NCI-H2171 (cell line): ENCODE measurements at regions not wholly inside any gene's neighbourhood (a gene's known extent, or its start where the extent isn't known, plus 50 kb on each side); places are given as distances from the start of the nearest gene placed in this dataset.

Experiments used
- DNase-seq: peaks from one replicate; lab custom pipeline; 2025; lab: John Stamatoyannopoulos, UW

DNA sequence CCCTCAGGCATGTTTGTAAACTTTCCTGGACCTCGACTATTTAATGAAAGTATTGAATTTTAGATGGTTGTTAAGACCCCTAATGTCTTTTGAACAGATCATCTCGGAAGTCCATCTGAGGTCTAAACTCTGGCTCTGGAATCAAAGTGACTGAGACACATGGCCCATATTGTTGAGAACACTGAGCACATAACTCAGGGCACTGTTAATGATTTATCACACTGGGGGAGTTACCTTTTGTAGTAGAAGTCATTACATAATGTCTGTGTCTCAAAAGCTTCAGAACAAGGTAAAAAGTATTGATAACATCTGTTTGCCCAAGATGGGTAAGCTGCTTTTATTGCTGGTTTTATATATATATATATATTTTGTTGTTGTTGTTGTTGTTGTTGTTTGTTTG, 103.4 kb upstream of the HS3ST1 start:
- DNase-seq: no peak

DNA sequence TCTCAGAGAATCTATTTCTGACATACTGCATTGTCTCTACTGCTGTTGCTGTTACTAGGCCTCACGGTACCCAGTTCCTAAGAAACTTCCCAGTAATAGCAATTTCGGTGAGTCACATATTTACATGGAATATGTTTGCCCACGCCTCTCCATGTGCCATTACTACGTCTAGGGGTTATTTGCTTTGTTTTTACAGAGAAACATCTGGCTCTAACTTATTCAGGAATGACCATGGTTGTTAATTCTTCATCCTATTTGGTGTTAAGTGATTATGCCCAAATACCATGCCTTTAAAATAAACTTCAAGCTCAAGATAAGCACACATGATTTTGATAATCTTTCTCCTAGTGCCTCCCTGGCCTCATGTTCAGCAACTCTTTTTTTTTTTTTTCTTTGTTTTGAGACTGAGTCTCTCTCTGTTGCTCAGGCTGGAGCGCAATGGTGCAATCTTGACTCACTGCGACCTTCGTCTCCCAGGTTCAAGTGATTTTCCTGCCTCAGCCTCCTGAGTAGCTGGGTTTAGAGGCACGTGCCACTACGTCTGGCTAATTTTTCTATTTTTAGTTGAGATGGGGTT, 101.0 kb upstream of the HS3ST1 start:
- no peak for DNase-seq

DNA sequence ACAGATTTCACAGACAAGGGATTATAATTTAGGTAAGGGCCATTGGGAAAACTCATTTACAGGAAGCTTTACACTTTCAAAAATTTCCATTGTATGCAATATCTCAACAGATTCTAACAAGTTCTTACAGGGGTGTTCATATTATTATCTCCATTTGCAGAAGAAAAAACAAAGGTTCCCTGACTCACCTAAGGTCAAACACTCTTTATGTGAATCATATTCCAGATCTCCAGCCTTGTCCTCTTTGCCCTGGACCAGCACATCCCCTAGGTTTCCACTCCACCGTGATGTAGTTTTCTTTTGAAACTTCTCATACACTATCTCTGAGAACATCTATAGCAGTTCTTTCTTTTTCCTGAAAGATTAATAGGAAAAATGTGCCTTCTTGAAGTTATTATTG, 96.4 kb upstream of the HS3ST1 start:
- no peak for DNase-seq

DNA sequence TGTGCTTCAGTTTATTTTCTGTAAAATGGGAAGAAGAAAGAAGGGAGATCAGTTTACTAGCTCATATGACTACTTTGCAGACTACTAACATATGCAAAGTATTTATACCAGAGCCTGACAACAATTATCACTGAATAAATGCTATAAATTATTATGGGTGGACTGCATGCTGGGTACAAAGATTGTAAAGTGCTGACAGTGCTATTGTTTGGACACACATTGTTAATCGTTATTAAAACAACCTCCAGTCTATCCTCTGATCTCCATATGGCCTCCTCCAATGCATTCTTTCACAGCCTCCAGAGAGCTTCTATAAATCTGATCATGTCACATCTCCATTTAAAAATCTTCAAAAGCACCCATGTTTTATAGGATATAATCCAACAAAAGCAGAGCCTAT, 90.1 kb upstream of the HS3ST1 start:
- DNase-seq: no peak

DNA sequence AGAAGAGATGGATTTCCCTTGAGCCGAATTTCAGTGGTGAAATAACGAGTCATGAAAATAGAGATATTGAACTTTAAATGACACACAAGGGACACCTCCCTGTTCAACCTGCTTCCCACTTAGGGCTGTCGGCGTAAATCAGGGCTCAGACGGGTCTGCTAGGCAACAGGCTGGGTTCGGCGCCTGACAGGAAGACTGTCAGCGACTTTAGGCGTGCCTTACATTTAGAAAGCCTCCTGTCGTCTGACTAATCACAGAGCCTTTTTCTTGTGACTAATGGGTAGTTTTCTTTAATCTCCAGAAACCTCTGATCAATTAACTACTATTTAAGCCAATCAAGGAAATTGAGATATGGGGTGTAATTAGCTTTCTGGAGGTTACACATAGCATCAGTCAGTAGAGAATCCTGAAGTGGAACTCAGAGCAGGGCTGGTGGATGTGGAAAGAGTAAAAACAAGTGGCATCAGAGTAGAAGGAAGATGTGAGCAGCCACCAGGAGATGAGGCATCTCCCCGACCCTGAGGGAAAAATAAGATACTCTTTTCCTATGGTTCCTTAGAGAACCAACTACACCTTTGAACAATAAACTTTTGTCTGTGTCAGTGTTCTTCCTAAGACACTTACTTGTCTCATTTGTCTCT, 86.2 kb upstream of the HS3ST1 start:
- DNase-seq: no peak

DNA sequence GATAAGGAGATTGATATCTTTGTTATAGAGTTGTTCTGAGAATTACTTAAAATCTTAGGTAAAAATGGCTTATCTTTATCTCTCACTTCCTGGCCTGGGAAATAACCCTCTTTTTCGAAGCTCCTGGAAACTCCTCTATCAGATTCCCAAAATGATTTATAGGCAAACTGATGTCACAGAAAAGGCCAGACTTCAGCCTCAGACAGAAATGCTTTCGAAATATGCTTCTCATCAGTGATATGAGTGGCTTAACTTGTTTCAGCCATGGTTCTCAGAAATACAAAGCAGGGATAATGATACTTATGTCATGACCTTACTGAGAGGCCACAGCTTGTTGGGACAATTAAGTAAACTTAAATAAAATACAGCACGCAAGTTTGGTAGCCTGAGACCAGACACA, 85.3 kb upstream of the HS3ST1 start:
- no peak for DNase-seq

DNA sequence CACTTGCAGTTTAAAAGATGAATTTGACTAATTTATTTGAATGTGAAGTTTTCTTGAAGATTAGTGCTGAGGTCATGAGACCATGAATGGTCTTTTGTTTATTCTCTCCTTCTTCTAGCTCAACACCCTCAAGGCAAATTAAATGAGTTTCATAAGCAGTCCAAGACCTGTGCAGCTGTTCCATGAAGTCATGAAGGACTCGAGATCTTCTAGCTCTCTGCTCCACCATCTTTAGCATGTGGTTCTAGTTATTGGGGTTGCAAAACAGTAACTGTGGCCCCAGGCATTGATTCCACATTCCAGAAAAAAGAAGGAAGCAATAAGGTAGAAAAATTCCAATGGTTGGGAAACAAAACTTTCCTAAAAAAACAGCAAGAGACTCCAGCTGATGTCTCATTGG, 84.2 kb upstream of the HS3ST1 start:
- no peak for DNase-seq

DNA sequence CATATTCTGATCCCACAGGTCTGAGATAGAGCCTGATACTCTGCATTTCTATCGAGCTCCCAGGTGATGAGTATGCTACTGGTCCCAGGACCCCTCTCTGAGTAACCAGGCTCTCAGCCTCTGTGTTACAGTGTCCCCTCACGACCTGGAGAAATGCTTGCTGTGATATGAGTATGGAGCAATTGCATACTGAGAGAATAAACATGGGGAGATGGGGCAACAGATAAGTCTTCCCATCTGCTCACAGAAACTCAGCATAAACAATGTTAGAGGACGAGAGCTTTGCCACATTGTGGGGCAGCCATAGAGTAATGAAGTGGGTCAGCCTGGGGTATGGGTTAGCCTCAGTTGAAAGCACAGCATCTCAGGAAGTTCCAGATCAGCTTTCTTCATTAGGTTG, 82.6 kb upstream of the HS3ST1 start:
- no peak for DNase-seq

DNA sequence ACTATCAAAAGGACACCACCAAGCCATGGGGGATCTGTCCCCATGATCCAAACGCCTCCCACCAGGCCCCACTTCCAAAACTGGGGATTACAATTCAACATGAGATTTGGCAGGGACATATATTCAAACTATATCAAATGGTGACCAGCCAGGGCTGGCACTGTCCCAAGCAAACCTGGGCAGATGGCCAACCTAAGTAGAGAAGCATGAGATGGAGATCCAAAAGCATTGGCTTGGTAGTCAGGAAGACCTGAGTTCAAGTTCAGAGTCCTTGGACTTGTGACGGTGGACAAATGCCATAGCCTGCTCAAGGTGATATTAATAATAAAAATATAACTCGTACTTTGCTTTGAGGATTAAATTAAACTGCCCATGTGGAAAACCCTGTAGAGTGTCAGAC, 79.2 kb upstream of the HS3ST1 start:
- DNase-seq: no peak

DNA sequence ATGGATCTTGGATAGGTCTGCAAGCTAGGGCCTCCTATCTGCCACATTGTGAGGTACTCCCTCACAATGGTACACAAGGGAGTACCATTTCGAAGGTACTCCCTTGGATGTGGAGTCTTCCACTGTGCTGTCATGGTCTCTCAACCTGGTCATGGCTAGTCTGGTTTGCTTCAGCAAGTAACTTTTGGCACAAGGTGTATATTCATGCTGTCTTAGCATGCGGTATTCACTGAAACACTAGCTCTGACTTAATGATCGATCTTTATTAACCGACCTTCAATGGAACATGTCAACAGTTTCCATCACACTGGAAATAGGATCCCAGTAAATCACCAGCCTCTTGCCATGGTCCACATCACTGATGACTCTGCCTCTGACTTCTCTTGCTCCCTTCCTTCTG, 77.5 kb upstream of the HS3ST1 start:
- DNase-seq: no peak

DNA sequence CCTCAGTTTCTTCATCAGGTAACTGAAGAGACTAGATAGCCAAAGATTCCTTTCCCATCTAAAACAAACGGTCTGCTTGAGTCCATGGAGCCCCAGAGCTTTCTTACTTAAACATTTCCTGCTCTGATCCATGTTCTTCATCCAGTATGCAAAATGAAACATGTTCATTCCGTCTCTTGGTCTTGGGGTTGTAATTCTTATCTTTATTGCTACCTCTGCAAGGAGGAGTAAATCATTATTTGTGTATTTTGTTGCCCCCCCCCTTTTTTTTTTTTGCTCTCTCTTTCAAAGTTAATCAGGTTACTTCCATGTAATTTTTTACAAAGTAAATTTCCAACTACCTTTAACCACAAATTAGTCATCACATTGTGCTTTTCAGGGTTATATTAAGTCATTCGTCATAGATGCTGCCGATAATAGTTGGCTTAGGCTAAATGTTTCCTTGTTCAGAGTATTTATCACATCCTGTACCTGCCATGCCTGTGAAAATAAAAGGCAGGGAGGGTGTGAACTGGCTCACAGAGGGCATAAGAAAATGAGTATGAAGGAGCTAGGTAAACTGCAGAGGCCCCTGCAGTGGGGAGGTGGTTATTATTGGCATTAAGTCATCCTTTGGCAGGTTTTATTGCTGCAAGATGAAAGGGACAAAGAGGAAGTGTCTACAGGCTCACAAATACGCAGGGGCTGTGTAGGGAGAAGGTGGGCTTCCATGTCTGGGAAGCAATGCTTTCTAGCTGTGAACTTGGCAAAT, 76.7 kb upstream of the HS3ST1 start:
- no peak for DNase-seq

DNA sequence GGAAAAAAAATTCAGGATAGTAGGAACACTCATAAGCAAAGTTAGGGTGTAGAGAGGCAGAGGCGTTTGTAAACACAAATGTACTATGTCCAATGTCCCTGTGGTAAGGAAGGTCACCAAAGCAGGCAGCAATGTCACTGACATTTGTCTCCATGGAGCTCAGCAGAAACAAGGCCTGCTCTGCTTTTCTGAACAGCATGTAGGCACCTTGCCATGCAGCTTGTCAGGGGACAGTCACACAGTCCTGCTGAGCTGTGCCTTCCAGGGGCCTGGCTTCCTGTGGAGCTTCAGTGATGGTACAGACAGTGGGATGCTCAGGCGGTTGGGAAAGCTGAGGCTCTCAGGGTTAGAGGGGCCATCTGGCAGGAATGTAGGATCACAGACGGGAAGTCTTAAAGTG, 74.5 kb upstream of the HS3ST1 start:
- DNase-seq: no peak

DNA sequence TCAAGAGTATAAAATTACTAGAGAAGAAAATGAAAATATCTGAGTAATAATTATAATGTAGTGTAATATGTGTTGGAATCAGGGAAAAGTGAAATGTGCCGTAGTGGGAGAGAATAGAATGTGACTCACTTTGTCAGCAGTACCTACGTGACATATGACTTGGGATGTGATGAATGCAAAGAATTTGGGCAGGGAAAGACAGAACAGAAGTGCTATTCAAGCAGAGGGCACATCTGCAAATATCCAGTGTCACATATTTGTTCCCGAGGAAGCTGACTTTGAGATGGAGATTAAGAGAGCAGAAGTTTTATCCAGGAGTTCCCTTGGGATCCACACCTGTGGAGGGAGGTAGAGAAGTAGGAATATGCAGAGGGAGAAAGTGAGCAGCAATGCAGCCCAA, 69.3 kb upstream of the HS3ST1 start:
- no peak for DNase-seq

DNA sequence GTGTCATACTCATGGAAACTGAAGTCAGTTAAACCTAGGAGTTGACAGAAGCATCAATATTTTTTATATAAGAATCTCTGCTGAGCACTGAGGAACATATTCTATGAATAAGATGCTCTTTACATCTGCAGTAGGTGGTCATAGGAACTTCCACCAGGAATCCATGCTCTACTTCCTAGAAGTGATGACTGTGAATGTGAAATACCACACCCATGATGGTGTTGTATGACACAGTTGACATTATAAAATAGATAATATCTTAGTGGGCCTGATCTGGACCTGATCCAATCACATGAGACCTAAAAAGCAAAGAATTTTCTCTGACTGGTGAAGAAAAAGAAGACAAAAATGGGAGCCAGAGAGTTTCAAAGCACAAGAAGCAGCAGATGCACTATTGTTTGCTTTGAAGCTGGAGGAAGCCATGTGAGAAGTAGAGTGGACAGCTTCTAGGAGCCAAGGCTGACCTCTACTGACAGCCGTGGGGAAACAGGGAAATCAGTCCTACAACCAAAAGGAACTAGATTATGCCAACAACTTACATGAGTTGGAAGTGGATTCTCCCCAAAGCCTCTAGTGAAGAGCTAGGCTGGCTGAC, 68.6 kb upstream of the HS3ST1 start:
- no peak for DNase-seq

DNA sequence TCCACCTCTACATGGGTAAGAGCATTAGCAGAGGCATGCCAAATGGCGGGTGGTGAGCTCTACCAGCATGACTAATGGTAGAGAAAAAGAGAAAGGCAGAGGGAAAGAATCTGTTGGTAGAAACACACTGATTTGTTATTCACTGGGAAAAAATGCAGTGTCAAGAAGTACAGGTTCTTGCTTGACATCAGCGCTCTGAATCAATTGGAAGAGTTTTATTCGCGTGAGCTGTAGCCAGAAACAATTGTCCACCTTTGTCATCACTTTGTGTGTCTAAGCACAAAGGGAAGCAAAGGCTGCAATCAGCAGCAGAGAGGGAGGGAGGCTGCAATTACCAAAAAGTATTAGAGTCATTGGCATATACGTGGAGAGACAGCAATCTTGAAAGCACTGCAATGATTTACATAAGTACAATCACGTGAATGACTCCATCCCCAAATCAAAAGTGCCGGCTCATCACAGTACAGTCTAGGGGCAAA, 67.7 kb upstream of the HS3ST1 start:
- no peak for DNase-seq

DNA sequence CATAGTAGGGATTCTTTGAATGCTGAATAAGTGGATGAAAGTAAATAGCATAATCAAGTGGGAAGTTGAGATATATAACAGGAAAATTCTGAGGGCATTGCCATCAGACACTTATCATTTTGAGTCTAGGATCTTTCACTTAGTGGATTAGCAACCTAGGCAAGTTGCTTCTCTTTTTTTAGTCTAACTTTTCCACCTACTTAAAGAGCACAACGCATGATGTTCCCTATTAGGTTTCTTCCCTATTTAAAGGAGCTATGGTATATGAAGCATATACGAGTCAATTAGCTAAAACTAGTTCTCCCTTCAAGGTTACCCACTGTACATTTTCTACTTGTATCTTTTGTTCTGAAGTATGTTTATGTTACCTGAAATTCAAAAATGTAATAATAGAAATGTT, 67.1 kb upstream of the HS3ST1 start:
- no peak for DNase-seq

DNA sequence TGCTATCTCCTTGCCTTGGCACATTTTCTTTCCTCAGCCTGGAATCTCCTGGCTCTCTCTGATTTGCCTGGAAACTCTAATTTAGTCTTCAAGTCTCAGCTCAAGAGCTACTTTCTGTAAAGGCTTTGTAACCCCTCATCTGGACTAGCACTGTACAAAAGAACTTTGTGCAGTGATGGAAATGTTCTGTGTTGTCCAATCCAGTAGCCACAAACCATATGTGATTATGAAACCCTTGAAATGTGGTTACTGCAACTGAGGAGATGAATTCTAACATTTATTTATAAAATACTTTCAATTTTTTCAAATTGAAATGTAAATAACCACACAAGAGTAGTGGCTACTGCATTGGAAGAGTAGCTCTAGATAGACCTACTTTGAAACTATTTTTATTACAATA, 66.6 kb upstream of the HS3ST1 start:
- DNase-seq: no peak

DNA sequence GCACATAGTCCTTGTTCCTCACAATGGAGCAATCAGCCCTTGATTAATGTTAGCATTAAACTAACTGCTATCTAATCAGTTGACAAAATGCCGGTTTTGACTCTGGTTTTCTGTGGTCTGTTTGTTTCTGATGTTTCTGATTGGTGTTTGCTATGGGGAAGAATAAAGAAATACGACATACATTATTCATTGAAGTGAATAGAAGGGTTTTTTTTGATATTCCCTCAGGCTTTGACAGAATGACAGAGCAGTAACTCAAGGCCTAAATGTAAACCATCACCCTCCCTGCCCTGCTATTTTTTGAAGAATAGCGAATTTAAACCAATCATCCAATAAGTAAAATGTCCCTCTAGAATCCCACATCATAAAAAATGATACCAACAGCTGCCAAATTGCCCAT, 65.5 kb upstream of the HS3ST1 start:
- no peak for DNase-seq

DNA sequence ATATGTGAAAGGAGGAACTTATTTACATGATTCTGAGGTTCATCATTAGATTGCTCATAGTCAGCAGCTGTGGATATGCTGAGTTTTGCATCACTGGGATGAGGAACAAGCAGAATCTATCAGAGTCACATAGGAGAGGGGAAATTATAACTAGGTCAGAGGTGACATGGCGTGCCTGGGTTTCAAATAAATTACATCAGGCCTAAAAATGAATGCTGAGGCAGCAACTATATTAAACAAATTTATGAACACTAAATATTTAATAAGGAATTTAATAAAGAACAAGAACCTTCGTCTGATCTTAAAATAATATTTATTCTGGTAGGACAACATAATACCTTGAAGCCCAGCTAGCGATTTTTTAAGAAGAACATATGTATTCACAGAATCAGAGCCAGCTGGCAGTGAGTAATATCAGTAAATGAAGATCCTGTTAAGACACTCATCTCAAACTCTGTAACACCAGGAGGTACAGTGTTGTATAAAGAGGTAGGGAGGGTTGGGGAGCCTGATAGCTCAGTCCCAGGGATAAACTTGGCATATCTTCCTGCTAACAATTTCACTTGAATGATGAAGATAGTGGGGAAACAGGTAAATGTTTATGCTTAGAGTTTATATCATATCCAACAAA, 60.9 kb upstream of the HS3ST1 start:
- no peak for DNase-seq

DNA sequence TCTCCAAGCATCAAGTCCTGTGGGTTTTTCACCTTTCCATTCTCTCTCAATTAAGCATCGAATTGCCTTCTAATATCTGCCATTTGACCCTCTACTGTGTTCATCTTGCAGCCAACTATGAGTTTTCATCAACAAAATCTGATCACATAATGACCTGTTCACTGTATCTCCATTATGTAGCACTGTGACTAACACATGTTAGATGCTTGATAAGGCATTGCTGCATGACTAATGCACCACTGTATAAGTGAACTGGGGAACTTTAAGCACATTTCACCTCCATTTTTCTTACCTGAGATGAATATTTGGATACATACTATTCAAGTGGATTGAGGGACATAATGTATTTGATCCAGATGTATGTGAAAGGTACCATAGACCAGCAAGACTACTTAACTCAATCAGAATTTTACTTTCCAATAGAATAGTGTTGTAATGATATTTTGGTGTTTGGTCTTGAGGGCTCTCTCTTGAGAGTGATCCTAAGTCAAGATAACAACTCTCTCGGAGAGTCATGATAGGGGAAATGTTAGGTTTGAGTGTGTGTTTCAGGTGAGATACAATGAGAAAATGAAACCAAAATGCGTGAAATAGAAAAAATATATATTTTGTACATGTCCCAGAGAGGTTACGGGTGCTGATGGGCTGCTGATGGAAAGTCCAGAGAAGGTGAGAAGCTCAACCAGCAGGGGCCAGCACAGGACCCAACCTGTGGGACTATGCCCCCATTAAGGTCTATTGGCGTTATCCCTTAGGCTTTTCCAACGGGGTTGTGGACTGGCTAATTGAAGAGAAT, 60.2 kb upstream of the HS3ST1 start:
- DNase-seq: no peak

DNA sequence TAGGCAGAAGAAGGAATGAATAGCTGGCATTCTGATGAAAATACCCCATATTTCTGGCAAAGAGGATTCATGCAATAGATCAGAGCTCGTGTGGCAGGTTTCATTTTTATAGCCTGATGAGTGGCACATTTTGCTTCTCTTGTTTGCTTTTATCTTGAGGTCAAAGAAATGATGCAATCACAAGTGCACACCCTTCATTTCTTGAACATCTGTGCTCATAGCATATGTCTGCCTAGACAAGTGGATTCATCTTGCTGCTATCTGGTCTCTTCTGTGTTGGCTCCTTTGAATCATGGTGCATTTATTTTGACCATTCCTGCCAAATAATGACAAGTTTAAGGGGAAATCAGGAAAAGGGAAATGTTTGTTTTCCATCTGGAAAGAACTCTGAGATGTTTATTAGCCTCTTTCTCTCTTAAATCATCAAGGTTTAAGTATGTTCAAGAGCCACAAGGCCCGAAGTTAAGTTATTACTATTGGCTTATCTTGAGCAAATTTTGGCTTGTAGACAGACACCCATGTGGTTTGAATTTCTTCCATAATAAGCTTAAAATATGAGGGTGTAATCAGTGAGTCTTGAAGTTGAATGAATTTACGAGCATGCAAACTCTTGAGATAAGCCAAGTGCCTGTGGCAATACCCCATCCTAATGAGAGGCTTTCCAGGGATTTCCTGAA, 59.3 kb upstream of the HS3ST1 start:
- DNase-seq: no peak
